IPS-18a (cell line): ENCODE measurements at regions not wholly inside any gene's neighbourhood (a gene's known extent, or its start where the extent isn't known, plus 50 kb on each side); places are given as distances from the start of the nearest gene placed in this dataset.

Source experiments
- H3K27ac ChIP-seq: one replicate; pipeline ENCODE4 v1.5.1; 2013; ENCODE audit warnings: low read length
- H3K27me3 ChIP-seq: one replicate; pipeline ENCODE4 v1.6.1; 2013; ENCODE audit warnings: mild to moderate bottlenecking, low read length; ENCODE audit not compliant: control insufficient read depth, insufficient read depth
- H3K36me3 ChIP-seq: one replicate; pipeline ENCODE4 v1.6.1; 2013; ENCODE audit warnings: low read depth, low read length; ENCODE audit not compliant: control insufficient read depth
- H3K4me1 ChIP-seq: one replicate; pipeline ENCODE4 v1.6.1; 2013; ENCODE audit warnings: low read depth, low read length; ENCODE audit not compliant: control insufficient read depth
- H3K4me3 ChIP-seq: one replicate; pipeline ENCODE4 v1.5.1; 2013; ENCODE audit warnings: low read length
- H3K9ac ChIP-seq: one replicate; pipeline ENCODE4 v1.6.1; 2013; ENCODE audit warnings: mild to moderate bottlenecking, low read length, moderate library complexity
- H3K9me3 ChIP-seq: one replicate; pipeline ENCODE4 v1.6.1; 2013; ENCODE audit warnings: low read depth, low read length; ENCODE audit not compliant: control insufficient read depth

GRCh38 chr6:93940381-93940780 is 521.0 kb upstream of the EPHA7 start:
- Histone ChIP-seq H3K4me3 (no peak overlapping the region), H3K27me3 (no peaks in the 10 kb centered on the region), H3K9ac (no peak overlapping the region), H3K9me3 (no peaks in the 10 kb centered on the region), H3K36me3 (no peaks in the 10 kb centered on the region), H3K4me1 (no peaks in the 10 kb centered on the region), H3K27ac (no peak overlapping the region)

GRCh38 chr6:93932175-93932574 is 512.8 kb upstream of the EPHA7 start:
- Histone ChIP-seq H3K9ac (no peak overlapping the region), H3K36me3 (no peaks in the 10 kb centered on the region), H3K4me1 (no peaks in the 10 kb centered on the region), H3K9me3 (no peaks in the 10 kb centered on the region), H3K27ac (no peak overlapping the region), H3K4me3 (no peak overlapping the region), H3K27me3 (no peaks in the 10 kb centered on the region)

- Histone ChIP-seq H3K27me3 (no peaks in the 10 kb centered on the region), H3K4me1 (no peaks in the 10 kb centered on the region), H3K9ac (no peak overlapping the region), H3K27ac (no peak overlapping the region), H3K4me3 (no peak overlapping the region), H3K9me3 (no peaks in the 10 kb centered on the region), H3K36me3 (no peaks in the 10 kb centered on the region)
Measured at GRCh38 chr6:93927731-93928130, 508.4 kb upstream of the EPHA7 start.

- Histone ChIP-seq H3K27me3 (no peaks in the 10 kb centered on the region), H3K4me1 (no peaks in the 10 kb centered on the region), H3K36me3 (no peaks in the 10 kb centered on the region), H3K9me3 (no peaks in the 10 kb centered on the region), H3K4me3 (no peak overlapping the region), H3K9ac (no peak overlapping the region), H3K27ac (no peak overlapping the region)
Measured at GRCh38 chr6:93919365-93919764, 500.0 kb upstream of the EPHA7 start.

- H3K36me3 ChIP-seq: no peaks in the 10 kb centered on the region
- no peak overlapping the region for H3K9ac ChIP-seq
- H3K27me3 ChIP-seq: no peaks in the 10 kb centered on the region
- H3K9me3 ChIP-seq: no peaks in the 10 kb centered on the region
- H3K4me1 ChIP-seq: no peaks in the 10 kb centered on the region
- H3K27ac ChIP-seq: no peak overlapping the region
- H3K4me3 ChIP-seq: no peak overlapping the region
Measured at GRCh38 chr6:93918258-93918657, 498.9 kb upstream of the EPHA7 start.

DNA sequence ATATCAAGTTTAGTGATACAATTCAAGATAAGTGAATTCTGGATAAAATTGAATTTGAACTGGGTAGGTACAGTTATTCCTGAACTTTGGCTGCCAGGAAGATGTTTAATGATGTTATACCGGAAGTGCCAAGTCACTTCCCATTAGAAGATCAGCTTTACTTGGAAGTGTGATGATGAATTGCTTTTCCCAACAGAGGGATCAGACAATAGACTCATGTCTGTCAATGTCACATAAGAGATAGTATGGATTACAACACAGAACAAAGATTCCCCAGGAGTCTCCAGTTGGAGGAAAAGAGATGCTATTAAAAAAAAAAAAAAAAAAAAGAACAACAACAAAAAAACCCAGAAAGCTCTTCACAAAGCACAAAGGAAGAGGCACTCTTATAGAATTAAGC is 497.9 kb upstream of the EPHA7 start:
- Histone ChIP-seq H3K4me1 (no peaks in the 10 kb centered on the region), H3K27ac (no peak overlapping the region), H3K9me3 (no peaks in the 10 kb centered on the region), H3K4me3 (no peak overlapping the region), H3K27me3 (no peaks in the 10 kb centered on the region), H3K9ac (no peak overlapping the region), H3K36me3 (no peaks in the 10 kb centered on the region)

- H3K27ac ChIP-seq: no peak overlapping the region
- H3K9me3 ChIP-seq: no peaks in the 10 kb centered on the region
- no peak overlapping the region for H3K4me3 ChIP-seq
- no peaks in the 10 kb centered on the region for H3K27me3 ChIP-seq
- no peak overlapping the region for H3K9ac ChIP-seq
- H3K4me1 ChIP-seq: no peaks in the 10 kb centered on the region
- H3K36me3 ChIP-seq: no peaks in the 10 kb centered on the region
Measured at GRCh38 chr6:93916716-93917115, 497.4 kb upstream of the EPHA7 start.

- Histone ChIP-seq H3K27ac (no peak overlapping the region), H3K9ac (no peak overlapping the region), H3K27me3 (no peaks in the 10 kb centered on the region), H3K4me1 (no peaks in the 10 kb centered on the region), H3K36me3 (no peaks in the 10 kb centered on the region), H3K9me3 (no peaks in the 10 kb centered on the region), H3K4me3 (no peak overlapping the region)
Measured at GRCh38 chr6:93915961-93916360, 496.6 kb upstream of the EPHA7 start.

GRCh38 chr6:93902517-93902916 is 483.2 kb upstream of the EPHA7 start:
- Histone ChIP-seq H3K4me1 (no peaks in the 10 kb centered on the region), H3K27me3 (no peaks in the 10 kb centered on the region), H3K9ac (no peak overlapping the region), H3K4me3 (no peak overlapping the region), H3K27ac (no peak overlapping the region), H3K36me3 (no peaks in the 10 kb centered on the region), H3K9me3 (peaks cover 7% of the 10 kb centered on the region)

GRCh38 chr6:93900142-93900541 is 480.8 kb upstream of the EPHA7 start:
- Histone ChIP-seq H3K4me1 (no peaks in the 10 kb centered on the region), H3K27ac (no peak overlapping the region), H3K9me3 (peaks cover 7% of the 10 kb centered on the region)

GRCh38 chr6:93896081-93896480 is 476.7 kb upstream of the EPHA7 start:
- Histone ChIP-seq H3K4me3 (no peak overlapping the region), H3K9ac (no peak overlapping the region), H3K36me3 (no peaks in the 10 kb centered on the region), H3K4me1 (no peaks in the 10 kb centered on the region), H3K27me3 (no peaks in the 10 kb centered on the region), H3K27ac (no peak overlapping the region), H3K9me3 (no peaks in the 10 kb centered on the region)

More at GRCh38 chr6:93900142-93900541, 480.8 kb upstream of the EPHA7 start:
- H3K27me3 ChIP-seq: no peaks in the 10 kb centered on the region
- no peaks in the 10 kb centered on the region for H3K36me3 ChIP-seq
- no peak overlapping the region for H3K9ac ChIP-seq
- H3K4me3 ChIP-seq: no peak overlapping the region

DNA sequence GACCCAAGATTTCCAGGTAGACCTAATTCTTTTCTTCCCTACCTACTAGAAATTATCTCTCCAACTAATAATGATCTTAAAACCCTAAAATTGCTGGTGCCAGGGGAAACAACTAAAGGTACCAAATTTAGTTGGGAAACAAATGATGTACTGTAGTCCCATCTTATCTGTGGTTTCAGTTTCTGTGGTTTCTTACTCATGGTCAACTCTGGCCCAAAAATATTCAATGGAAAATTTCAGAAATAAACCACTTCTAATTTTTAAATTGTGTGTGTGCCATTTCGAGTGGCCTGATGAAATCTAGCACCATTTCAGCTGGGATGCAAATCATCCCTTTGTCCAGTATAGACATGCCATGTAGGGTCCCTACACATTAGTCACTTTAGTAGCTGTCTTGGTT is 475.2 kb upstream of the EPHA7 start:
- H3K27me3 ChIP-seq: no peaks in the 10 kb centered on the region
- no peaks in the 10 kb centered on the region for H3K36me3 ChIP-seq
- H3K9ac ChIP-seq: no peak overlapping the region
- H3K4me1 ChIP-seq: no peaks in the 10 kb centered on the region
- no peak overlapping the region for H3K4me3 ChIP-seq
- no peak overlapping the region for H3K27ac ChIP-seq
- no peaks in the 10 kb centered on the region for H3K9me3 ChIP-seq
